GM13977 (cell line): ENCODE measurements at regions not wholly inside any gene's neighbourhood (a gene's known extent, or its start where the extent isn't known, plus 50 kb on each side); places are given as distances from the start of the nearest gene placed in this dataset.

ENCODE experiments used
- DNase-seq: peaks from one replicate; pipeline ENCODE4 v3.0.0; 2012; ENCODE audit warnings: low spot score
- in situ Hi-C: fragments of 300-500 bp; cut with MboI; formaldehyde crosslinking; loops from one replicate; pipeline ENCODE4 v1.12.0; 2022; ENCODE audit warnings: low sequenced_read_pairs, low pct_unique_long_range_greater_than_20kb, mixed read lengths, inconsistent platforms; ENCODE audit not compliant: unreplicated experiment
- TF ChIP-seq, protein P1 (sequence below): IDR thresholded peaks from 2 replicates; pipeline ENCODE4 v1.5.1; 2012; ENCODE audit warnings: mild to moderate bottlenecking, control low read depth; ENCODE audit not compliant: insufficient read depth; ENCODE audit errors: extremely low read depth, missing control alignments

DNA sequence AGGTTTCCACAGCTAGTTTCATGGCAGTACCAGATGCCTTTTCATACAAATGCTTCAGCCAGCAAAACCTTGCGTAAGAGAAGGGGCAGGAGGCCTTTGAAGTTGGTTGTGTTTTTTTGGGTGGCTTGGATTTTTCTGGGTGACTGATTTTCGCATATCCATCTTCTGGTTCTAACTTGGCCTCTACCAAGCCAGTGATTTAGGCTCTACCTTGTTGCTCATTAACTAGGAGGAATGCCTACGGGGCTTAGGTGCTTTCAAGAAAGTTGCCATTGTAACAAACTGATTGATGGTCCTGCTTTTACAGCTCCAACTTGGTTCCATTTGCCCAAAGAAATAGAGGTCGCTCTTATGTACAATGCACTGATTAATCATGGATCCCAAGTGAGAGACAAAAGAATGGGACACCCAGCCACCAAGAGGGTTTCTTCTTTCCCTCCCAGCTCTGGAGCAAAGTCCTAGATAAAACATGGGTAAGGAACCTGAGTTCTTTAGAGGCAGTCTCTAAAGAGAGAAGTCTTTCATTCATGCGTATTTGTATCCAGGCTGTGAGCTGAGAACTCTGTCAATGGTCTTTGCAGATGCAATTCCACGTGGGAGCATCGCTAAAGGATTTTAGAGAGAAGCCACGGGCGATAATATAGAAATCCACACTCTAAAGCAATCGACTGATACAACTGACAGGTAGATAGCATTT, 92.1 kb upstream of the FGFR2 start:
- DNase-seq, result no peak
- in situ Hi-C loops, result no loop called here
- TF ChIP-seq, protein P1, sequence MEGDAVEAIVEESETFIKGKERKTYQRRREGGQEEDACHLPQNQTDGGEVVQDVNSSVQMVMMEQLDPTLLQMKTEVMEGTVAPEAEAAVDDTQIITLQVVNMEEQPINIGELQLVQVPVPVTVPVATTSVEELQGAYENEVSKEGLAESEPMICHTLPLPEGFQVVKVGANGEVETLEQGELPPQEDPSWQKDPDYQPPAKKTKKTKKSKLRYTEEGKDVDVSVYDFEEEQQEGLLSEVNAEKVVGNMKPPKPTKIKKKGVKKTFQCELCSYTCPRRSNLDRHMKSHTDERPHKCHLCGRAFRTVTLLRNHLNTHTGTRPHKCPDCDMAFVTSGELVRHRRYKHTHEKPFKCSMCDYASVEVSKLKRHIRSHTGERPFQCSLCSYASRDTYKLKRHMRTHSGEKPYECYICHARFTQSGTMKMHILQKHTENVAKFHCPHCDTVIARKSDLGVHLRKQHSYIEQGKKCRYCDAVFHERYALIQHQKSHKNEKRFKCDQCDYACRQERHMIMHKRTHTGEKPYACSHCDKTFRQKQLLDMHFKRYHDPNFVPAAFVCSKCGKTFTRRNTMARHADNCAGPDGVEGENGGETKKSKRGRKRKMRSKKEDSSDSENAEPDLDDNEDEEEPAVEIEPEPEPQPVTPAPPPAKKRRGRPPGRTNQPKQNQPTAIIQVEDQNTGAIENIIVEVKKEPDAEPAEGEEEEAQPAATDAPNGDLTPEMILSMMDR, result no peak

DNA sequence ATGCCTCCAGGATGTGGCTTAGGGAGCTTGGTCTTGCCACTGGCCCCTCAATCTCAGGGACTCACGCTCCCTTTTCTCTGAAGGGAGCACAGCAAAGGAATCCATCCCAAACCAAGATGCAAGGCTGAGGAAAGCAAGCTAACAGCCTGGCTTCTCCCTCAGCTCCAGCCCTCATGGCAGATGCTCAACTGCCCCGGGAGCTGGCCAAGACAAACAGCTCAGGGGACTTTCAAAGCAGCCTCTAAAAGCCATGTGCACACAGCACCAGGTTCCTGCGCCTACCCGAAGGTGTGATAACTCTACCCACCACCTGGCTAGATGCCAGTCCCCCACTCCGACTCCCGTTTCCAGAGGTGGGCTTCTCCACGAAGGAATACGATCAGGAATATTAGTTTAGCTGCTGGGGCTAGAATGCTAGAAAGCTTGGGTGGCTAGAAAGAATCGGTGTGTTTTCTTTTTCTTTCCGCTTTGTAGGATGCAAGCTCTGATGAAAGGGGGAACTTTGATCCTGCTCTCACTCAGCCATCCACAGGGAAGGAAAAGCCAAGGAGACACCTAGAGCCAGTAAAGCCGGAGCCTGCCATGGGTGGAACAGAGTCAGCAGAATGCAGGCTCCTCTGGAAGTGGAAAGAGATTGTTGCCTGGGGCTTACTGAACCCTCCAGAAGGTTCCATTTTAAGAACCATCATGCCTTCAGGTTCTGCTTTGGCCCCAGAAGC, 89.0 kb upstream of the FGFR2 start:
- TF ChIP-seq, protein P1, result no peak
- no peak for DNase-seq
- in situ Hi-C loops, result no loop called here

DNA sequence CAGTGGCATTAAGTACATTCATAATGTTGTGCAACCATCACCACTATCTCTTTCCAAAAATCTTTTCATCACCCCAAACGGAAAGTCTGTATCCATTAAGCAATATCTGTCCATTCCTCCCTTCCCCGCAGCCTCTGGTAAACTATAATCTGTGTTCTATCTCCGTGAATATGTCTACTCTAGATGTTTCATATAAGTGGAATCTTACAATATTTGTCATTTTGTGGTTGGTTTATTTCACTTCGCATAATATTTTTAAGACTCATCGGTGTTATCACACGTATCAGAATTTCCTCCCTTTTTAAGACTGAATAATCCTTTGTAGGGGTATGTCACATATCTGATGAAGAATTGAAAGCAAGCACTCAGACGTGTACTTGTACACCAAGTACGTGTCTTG, 86.0 kb upstream of the FGFR2 start:
- no peak for DNase-seq
- TF ChIP-seq, protein P1, result no peak
- in situ Hi-C loops, result no loop called here

DNA sequence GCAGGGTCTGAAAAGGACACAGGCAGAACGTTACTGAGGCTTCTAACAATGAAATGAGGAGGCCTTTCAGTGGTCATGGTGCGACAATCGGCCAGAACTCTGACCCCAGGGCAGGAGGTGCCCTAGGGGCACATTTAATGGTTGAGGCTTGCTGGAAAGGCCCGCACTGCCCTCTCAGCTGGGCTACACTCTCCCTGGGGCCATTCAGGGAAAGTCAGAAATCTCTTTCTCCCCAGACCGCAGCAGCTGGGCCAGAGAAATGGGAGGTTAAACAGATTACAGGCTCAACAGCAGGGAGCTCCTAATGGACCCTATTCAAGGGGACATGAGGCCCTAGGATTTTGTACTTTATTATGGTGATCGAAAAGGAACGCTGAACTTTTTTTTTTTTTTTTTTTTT, 85.6 kb upstream of the FGFR2 start:
- TF ChIP-seq, protein P1, result no peak
- in situ Hi-C loops, result no loop called here
- no peak for DNase-seq

DNA sequence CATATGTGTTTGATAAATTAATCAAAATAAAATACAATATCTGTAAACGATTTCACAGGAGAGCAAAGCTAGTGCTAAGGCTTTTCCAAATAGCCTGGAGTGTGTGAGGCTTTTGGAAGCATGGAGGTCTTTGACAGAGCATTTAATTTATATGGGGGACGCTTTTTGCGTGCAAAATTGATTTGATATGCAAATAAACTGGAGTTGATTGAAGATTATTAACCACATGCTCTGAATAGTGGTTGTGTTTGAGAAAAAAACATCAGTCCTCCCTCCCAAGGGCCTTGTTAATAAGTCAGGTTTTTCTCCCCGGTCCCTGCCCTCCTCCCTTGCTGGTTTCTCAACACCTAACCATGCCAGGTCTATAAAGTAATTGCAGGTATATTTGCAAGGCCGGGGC, 85.1 kb upstream of the FGFR2 start:
- no peak for DNase-seq
- in situ Hi-C loops, result no loop called here
- TF ChIP-seq, protein P1, result no peak

DNA sequence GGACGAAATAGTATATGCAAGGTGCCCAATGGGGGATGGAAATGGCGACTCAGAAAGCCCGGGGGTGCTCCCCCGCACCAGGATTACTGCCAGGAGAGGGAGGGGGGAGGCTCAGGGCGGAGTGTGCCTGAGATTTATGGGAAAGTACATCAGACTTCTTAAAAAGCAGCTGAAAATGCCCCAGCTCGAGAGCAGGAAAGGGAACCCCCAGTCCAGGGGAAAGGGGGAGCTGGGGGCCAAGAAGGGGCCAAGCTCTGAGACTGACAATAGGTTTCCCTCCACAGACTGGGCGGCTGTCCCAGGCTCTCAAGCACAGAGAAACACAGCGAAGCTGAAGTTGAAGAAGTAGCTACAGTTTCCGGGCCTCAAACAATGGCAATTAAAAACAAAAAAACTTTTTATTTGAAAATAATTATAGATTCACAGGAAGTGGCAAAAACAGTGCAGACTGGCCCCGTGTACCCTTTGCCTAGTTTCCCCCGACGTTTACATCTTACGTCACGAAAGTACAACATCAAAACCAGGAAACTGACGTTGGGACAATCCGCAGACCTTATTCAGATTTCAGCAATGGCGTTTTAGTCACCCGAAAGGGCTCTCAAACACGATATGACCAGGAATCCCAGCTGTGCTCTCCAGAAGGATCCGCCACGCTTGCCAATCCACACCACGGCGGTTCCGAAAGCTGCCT, 83.9 kb upstream of the FGFR2 start:
- in situ Hi-C loops, result no loop called here
- TF ChIP-seq, protein P1, result no peak
- DNase-seq, result no peak
